BLaER1 treated with 17β-estradiol and CSF1 and Interleukin-3, amounts not matched to agents 10 nM and 100 nM (cell line): ENCODE measurements at regions not wholly inside any gene's neighbourhood (a gene's known extent, or its start where the extent isn't known, plus 50 kb on each side); places are given as distances from the start of the nearest gene placed in this dataset.

Experiments
- H3K27ac ChIP-seq, 11 experiments: shearing (Covaris generic); formaldehyde crosslinking; 2 replicates each; pipeline ENCODE4 v1.8.1; 2022
- H3K27me3 ChIP-seq, 11 experiments: shearing (Covaris generic); formaldehyde crosslinking; 2 replicates each; pipeline ENCODE4 v1.8.1; 2022
- H3K36me3 ChIP-seq, 11 experiments: shearing (Covaris generic); formaldehyde crosslinking; 2 replicates each; pipeline ENCODE4 v1.8.1; 2022
- H3K4me1 ChIP-seq, 10 experiments: shearing (Covaris generic); formaldehyde crosslinking; 2 replicates each; pipeline ENCODE4 v1.8.1; 2022
- H3K4me2 ChIP-seq, 11 experiments: shearing (Covaris generic); formaldehyde crosslinking; 2 replicates each; pipeline ENCODE4 v1.8.1; 2022
- H3K4me3 ChIP-seq, 10 experiments: shearing (Covaris generic); formaldehyde crosslinking; 2 replicates each; pipeline ENCODE4 v1.8.1; 2022
- H3K9ac ChIP-seq, 11 experiments: shearing (Covaris generic); formaldehyde crosslinking; 2 replicates each; pipeline ENCODE4 v1.8.1; 2022
- H3K9me3 ChIP-seq, 11 experiments: shearing (Covaris generic); formaldehyde crosslinking; replicated peaks in 1 of 11; 2 replicates each; pipeline ENCODE4 v1.8.1; 2022
- H4K20me1 ChIP-seq, 11 experiments: shearing (Covaris generic); formaldehyde crosslinking; 2 replicates each; pipeline ENCODE4 v1.8.1; 2022
- Cebpa-rat ChIP-seq, 11 experiments: shearing (Covaris generic); IDR thresholded peaks; 2 replicates each; pipeline ENCODE4 v1.8.1; 2022

- Histone ChIP-seq H3K4me3 (no peak overlapping the region), H4K20me1 (peaks cover 0 to 36% (median 0%) of the 10 kb centered on the region in 11 experiments; a peak in 4 of 22 replicates), H3K27ac (no peak overlapping the region), H3K9me3 (no peaks in the 10 kb centered on the region), H3K27me3 (peaks cover 0 to 12% (median 0%) of the 10 kb centered on the region in 11 experiments; a peak in 6 of 22 replicates), H3K9ac (no peak overlapping the region), H3K4me2 (peak overlapping the region in 9 of 11 experiments; percentile 41 to 91 (median 75); a peak in 18 of 22 replicates), H3K4me1 (peaks cover 8 to 45% (median 26%) of the 10 kb centered on the region in 10 experiments), H3K36me3 (no peaks in the 10 kb centered on the region)
- TF ChIP-seq Cebpa-rat (IDR thresholded peaks at IDR 0.05) = no peak
Observed at GRCh38 chr9:135262248-135262647, 174.8 kb downstream of the OLFM1 start.

- Histone ChIP-seq H4K20me1 (peaks cover 0 to 42% (median 0%) of the 10 kb centered on the region in 11 experiments; a peak in 5 of 22 replicates), H3K27me3 (peaks cover 0 to 12% (median 0%) of the 10 kb centered on the region in 11 experiments; a peak in 6 of 22 replicates), H3K9ac (0 out of 22 replicates have a peak overlapping the region, but pooled peaks of 2 of the 11 experiments have one; percentile 2 to 37), H3K36me3 (no peaks in the 10 kb centered on the region), H3K27ac (no peak overlapping the region), H3K9me3 (no peaks in the 10 kb centered on the region), H3K4me3 (no peak overlapping the region), H3K4me2 (peak overlapping the region in 9 of 11 experiments; percentile 41 to 91 (median 75); a peak in 20 of 22 replicates), H3K4me1 (peaks cover 14 to 53% (median 39%) of the 10 kb centered on the region in 10 experiments)
- no peak for TF ChIP-seq Cebpa-rat (IDR thresholded peaks at IDR 0.05)
Observed at GRCh38 chr9:135263511-135263910, 176.0 kb downstream of the OLFM1 start.

DNA sequence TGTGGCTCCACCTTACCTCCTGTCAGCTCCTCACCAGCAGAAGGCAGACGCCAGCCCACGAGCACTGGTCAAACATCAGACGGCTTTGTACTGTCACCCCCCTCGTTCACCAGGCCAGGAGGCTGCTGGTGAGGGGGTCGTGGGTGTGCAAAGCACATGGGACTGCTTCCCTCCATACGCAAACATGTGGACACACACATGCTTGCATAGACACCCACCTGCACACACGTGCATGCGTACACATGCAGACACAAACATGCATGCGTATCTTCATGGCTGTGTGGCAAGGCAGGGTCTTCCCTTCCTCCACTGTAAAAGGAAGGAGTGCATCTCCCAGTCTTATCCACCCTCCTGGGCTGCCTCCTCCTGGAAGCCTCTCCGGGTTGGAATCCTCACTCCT lies 178.5 kb downstream of the OLFM1 start:
- Histone ChIP-seq H3K9ac (no peak overlapping the region), H3K36me3 (no peaks in the 10 kb centered on the region), H3K4me3 (no peak overlapping the region), H3K27me3 (peaks cover 0 to 12% (median 0%) of the 10 kb centered on the region in 11 experiments; a peak in 6 of 22 replicates), H3K4me2 (peak overlapping the region in 3 of 11 experiments; percentile 10 to 82 (median 81); a peak in 2 of 22 replicates), H3K27ac (no peak overlapping the region), H4K20me1 (peaks cover 0 to 53% (median 0%) of the 10 kb centered on the region in 11 experiments; a peak in 5 of 22 replicates), H3K4me1 (peaks cover 14 to 78% (median 56%) of the 10 kb centered on the region in 10 experiments), H3K9me3 (no peaks in the 10 kb centered on the region)
- no peak for TF ChIP-seq Cebpa-rat (IDR thresholded peaks at IDR 0.05)

DNA sequence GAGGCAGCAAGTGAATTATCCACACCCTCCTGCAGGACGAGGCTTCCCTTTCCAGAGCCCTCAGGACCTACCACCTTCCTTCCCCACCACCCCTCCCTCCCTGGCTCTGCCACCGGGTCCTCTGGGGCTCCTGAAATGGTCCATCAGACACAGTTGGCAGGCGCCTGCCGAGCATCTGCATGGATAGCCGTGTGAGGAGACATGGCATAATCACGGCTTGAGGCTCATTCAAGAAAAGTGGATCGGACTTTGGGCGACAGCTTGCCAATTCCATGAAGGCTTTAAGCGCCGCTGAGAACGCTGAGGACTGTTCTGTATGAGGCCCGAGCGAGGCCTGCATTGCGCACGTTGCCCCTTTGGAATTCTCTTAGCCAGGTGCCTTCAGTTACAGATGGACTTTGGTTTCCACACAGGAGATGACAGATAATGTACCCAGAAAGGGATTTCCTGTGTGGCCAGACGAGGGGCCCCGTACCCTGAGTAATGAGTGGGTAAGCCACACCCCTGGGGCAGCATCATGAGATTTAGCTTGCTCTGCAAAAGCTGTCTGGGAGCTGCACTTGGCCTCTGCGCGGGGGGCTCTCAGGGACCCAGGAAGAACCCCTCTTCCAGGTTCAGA lies 179.8 kb downstream of the OLFM1 start:
- H3K4me2 ChIP-seq = peak overlapping the region; percentile 50 to 88 (median 78)

DNA sequence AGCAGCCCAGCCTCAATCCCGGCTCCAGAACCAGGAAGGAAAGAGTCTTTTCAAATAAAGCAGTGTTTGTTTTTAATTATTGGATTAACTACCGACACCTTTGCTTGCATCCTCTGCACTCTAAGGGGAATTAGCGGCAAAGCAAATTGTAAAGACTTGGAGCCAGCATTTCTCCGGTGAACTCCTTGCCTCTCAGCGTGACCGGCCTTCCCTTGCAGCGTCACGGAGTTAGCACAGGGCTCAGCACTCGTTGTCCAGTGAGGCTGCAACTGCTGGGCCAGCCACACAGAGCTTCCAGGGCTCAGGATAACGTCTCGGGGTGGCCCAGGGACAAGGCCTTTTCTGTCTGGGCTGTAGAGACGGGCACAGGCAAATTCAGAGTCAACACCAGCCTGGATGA lies 180.6 kb downstream of the OLFM1 start:
- 0 out of 22 replicates have a peak overlapping the region, but pooled peaks of 1 of the 11 experiments have one; percentile 5 for H3K9ac ChIP-seq
- no peak overlapping the region for H3K27ac ChIP-seq
- H3K27me3 ChIP-seq = peaks cover 0 to 5% (median 0%) of the 10 kb centered on the region in 11 experiments; a peak in 6 of 22 replicates
- peaks cover 14 to 82% (median 60%) of the 10 kb centered on the region in 10 experiments for H3K4me1 ChIP-seq
- peaks cover 0 to 43% (median 0%) of the 10 kb centered on the region in 11 experiments; a peak in 5 of 22 replicates for H4K20me1 ChIP-seq
- H3K4me2 ChIP-seq = peak overlapping the region in 9 of 11 experiments; percentile 59 to 88 (median 79); a peak in 18 of 22 replicates
- H3K9me3 ChIP-seq = no peaks in the 10 kb centered on the region
- no peaks in the 10 kb centered on the region for H3K36me3 ChIP-seq
- no peak overlapping the region for H3K4me3 ChIP-seq
- TF ChIP-seq Cebpa-rat (IDR thresholded peaks at IDR 0.05) = no peak

More for the DNA sequence above, 179.8 kb downstream of the OLFM1 start:
- Histone ChIP-seq H3K4me3 (no peak overlapping the region), H4K20me1 (peaks cover 0 to 50% (median 0%) of the 10 kb centered on the region in 11 experiments; a peak in 5 of 22 replicates), H3K27ac (0 out of 22 replicates have a peak overlapping the region, but pooled peaks of 1 of the 11 experiments have one; percentile 9), H3K36me3 (no peaks in the 10 kb centered on the region), H3K4me1 (peaks cover 14 to 82% (median 60%) of the 10 kb centered on the region in 10 experiments), H3K27me3 (peaks cover 0 to 12% (median 0%) of the 10 kb centered on the region in 11 experiments; a peak in 6 of 22 replicates), H3K9me3 (no peaks in the 10 kb centered on the region), H3K9ac (peak overlapping the region in 3 of 11 experiments; percentile 5 to 27 (median 7); a peak in 3 of 22 replicates)
- 0 out of 22 replicates have a peak, but pooled peaks of 1 of the 11 experiments have one; percentile 10 for TF ChIP-seq Cebpa-rat (IDR thresholded peaks at IDR 0.05)

- Histone ChIP-seq H4K20me1 (peaks cover 0 to 41% (median 0%) of the 10 kb centered on the region in 11 experiments; a peak in 4 of 22 replicates), H3K27ac (peak overlapping the region in 2 of 11 experiments; percentile 9 to 18; a peak in 2 of 22 replicates)
Observed at GRCh38 chr9:135268981-135269380, 181.5 kb downstream of the OLFM1 start.

DNA sequence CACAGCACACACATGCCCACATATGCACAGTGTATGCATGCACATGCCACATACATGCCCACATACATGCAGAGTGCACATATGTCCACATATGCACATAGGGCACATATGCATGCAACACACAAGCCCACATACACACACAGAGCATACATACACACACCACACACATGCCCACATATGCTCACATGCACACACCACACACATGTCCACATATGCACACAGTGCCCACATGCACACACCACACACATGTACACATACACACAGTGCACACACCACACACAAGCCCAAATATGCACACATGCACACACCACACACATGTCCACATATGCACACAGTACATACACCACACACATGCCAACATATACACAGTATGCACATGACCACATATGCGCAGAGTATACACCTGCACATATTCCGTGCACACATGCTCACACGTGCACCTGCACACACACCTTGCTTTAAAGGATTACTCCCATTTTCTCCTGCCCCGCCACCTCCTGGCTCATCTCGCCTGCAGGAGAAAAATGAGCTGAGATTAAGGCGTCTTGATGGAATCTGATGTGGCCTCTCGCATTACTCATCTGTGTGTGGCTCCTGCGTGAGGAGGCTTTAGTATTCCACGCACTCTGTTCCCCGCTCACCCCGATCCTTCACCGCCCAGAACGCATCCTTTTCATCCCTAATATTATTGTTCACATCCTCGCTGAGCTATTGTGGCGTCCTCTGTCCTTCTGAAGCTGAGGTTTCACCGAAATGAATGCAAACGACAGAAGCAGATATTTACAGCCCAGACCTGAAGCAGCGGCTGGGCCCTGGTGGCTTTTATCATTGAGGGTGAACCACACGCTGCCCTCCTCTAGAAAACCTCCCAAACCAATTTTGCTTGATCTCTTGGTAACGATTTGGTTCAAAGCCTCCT lies 182.7 kb downstream of the OLFM1 start:
- Histone ChIP-seq H3K4me3 (no peak overlapping the region), H3K4me1 (peaks cover 10 to 90% (median 61%) of the 10 kb centered on the region in 10 experiments), H4K20me1 (peaks cover 0 to 43% (median 0%) of the 10 kb centered on the region in 11 experiments; a peak in 4 of 22 replicates), H3K27me3 (no peaks in the 10 kb centered on the region; a peak in 1 of 22 replicates), H3K9ac (peak overlapping the region in 1 of 11 experiments; percentile 35; a peak in 1 of 22 replicates), H3K4me2 (peak overlapping the region in 5 of 11 experiments; percentile 7 to 88 (median 34); a peak in 8 of 22 replicates), H3K9me3 (no peaks in the 10 kb centered on the region), H3K27ac (no peak overlapping the region), H3K36me3 (no peaks in the 10 kb centered on the region)
- no peak for TF ChIP-seq Cebpa-rat (IDR thresholded peaks at IDR 0.05)

More at GRCh38 chr9:135268981-135269380, 181.5 kb downstream of the OLFM1 start:
- Histone ChIP-seq H3K4me1 (peaks cover 10 to 86% (median 62%) of the 10 kb centered on the region in 10 experiments), H3K27me3 (no peaks in the 10 kb centered on the region; a peak in 1 of 22 replicates), H3K4me3 (no peak overlapping the region), H3K4me2 (peak overlapping the region in 9 of 11 experiments; percentile 2 to 88 (median 78); a peak in 16 of 22 replicates), H3K9me3 (no peaks in the 10 kb centered on the region), H3K36me3 (no peaks in the 10 kb centered on the region), H3K9ac (peak overlapping the region in 1 of 11 experiments; percentile 33; a peak in 1 of 22 replicates)
- no peak for TF ChIP-seq Cebpa-rat (IDR thresholded peaks at IDR 0.05)

DNA sequence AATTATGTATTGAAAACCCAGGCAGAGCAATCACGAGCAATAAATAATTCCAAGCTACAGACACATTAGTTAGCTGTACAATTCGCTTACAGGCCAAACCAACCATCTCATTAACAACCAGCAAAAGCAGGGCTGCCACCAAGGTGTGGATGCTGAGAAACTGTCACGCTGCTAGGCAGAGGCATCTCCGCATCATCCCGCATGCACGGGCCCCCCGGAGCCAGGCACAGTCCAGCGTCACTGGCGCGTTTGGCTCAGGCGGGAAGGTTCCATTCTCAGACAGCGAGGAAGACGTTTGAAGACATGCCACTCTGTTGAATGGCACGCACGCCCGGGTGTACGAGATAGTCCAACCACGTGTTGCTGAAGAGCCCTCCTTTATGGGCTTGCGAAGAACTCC lies 184.0 kb downstream of the OLFM1 start:
- H3K27ac ChIP-seq = no peak overlapping the region
- no peak overlapping the region for H3K4me3 ChIP-seq
- peak overlapping the region in 2 of 11 experiments; percentile 56 to 69; a peak in 2 of 22 replicates for H3K4me2 ChIP-seq
- no peak overlapping the region for H3K9ac ChIP-seq
- peaks cover 0 to 34% (median 0%) of the 10 kb centered on the region in 11 experiments; a peak in 4 of 22 replicates for H4K20me1 ChIP-seq
- H3K4me1 ChIP-seq = peaks cover 10 to 96% (median 66%) of the 10 kb centered on the region in 10 experiments
- H3K36me3 ChIP-seq = no peaks in the 10 kb centered on the region
- H3K27me3 ChIP-seq = no peaks in the 10 kb centered on the region; a peak in 1 of 22 replicates
- no peak for TF ChIP-seq Cebpa-rat (IDR thresholded peaks at IDR 0.05)
- no peaks in the 10 kb centered on the region for H3K9me3 ChIP-seq
